ENCODE measurements at regions not wholly inside any gene's neighbourhood (a gene's known extent, or its start where the extent isn't known, plus 50 kb on each side); places are given as distances from the start of the nearest gene placed in this dataset.

GRCh38 chr11:81744336-81745116 lies 989.1 kb downstream of the FAM181B start:
- no peak for DNase-seq (ENCODE audit: low spot score)

GRCh38 chr11:81725701-81726100 lies 1008.0 kb downstream of the FAM181B start:
- DNase-seq (ENCODE audit: low spot score), result no peak

GRCh38 chr11:81717695-81718094 lies 1016.0 kb downstream of the FAM181B start:
- no peak for DNase-seq (ENCODE audit: low spot score)

- no peak for DNase-seq (ENCODE audit: low spot score)
Measured at GRCh38 chr11:81707881-81708280, 1025.8 kb downstream of the FAM181B start.

- no peak for DNase-seq (ENCODE audit: low spot score)
Measured at GRCh38 chr11:81705283-81705682, 1028.4 kb downstream of the FAM181B start.

- DNase-seq (ENCODE audit: low spot score), result no peak
Measured at GRCh38 chr11:81700076-81700475, 1033.6 kb downstream of the FAM181B start.

- DNase-seq (ENCODE audit: low spot score), result no peak
Measured at GRCh38 chr11:81687057-81687456, 1046.6 kb downstream of the FAM181B start.

GRCh38 chr11:81674211-81674610 lies 1059.5 kb downstream of the FAM181B start:
- no peak for DNase-seq (ENCODE audit: low spot score)

GRCh38 chr11:81673001-81673400 lies 1060.7 kb downstream of the FAM181B start:
- DNase-seq (ENCODE audit: low spot score), result no peak

GRCh38 chr11:81669935-81670543 lies 1063.6 kb downstream of the FAM181B start:
- DNase-seq (ENCODE audit: low spot score), result no peak

- DNase-seq (ENCODE audit: low spot score), result no peak
Measured at GRCh38 chr11:81658722-81659121, 1074.9 kb downstream of the FAM181B start.

- DNase-seq (ENCODE audit: low spot score), result no peak
Measured at GRCh38 chr11:81655351-81655750, 1078.3 kb downstream of the FAM181B start.

GRCh38 chr11:81647374-81647773 lies 1086.3 kb downstream of the FAM181B start:
- peak; percentile 41 for DNase-seq (ENCODE audit: low spot score)

- peak; percentile 44 for DNase-seq (ENCODE audit: low spot score)
Measured at GRCh38 chr11:81644239-81644840, 1089.3 kb downstream of the FAM181B start.

- DNase-seq (ENCODE audit: low spot score), result no peak
Measured at GRCh38 chr11:81634483-81634882, 1099.2 kb downstream of the FAM181B start.

GRCh38 chr11:81602508-81602907 lies 1131.2 kb downstream of the FAM181B start:
- no peak for DNase-seq (ENCODE audit: low spot score)

- no peak for DNase-seq (ENCODE audit: low spot score)
Measured at GRCh38 chr11:81596704-81597103, 1137.0 kb downstream of the FAM181B start.

GRCh38 chr11:81585390-81585933 lies 1148.2 kb downstream of the FAM181B start:
- no peak for DNase-seq (ENCODE audit: low spot score)

- no peak for DNase-seq (ENCODE audit: low spot score)
Measured at GRCh38 chr11:81579339-81579738, 1154.3 kb downstream of the FAM181B start.

GRCh38 chr11:81578571-81578970 lies 1155.1 kb downstream of the FAM181B start:
- DNase-seq (ENCODE audit: low spot score), result no peak

- no peak for DNase-seq (ENCODE audit: low spot score)
Measured at GRCh38 chr11:81574301-81574700, 1159.4 kb downstream of the FAM181B start.

GRCh38 chr11:81573367-81573766 lies 1160.3 kb downstream of the FAM181B start:
- DNase-seq (ENCODE audit: low spot score), result no peak

GRCh38 chr11:81570669-81571068 lies 1163.0 kb downstream of the FAM181B start:
- DNase-seq (ENCODE audit: low spot score), result no peak

Data from putamen (tissue), 1 donor.